Medulla oblongata (tissue), 1 donor: ENCODE measurements at regions not wholly inside any gene's neighbourhood (a gene's known extent, or its start where the extent isn't known, plus 50 kb on each side); places are given as distances from the start of the nearest gene placed in this dataset.
A peak's percentile ranks its signal among the peaks of the same experiment; 100 is the strongest.
"Not testable (repeated sequence)": the region's sequence is repeated elsewhere in the genome, so short reads cannot be mapped to it uniquely, and the experiment has no call there.

Experiments used
- DNase-seq: peaks from one replicate; pipeline ENCODE4 v3.0.0-alpha.2; 2015; ENCODE audit errors: extremely low spot score

GRCh38 chr10:28186887-28187578 is 115.8 kb downstream of the MPP7 start:
- DNase-seq = no peak

DNA sequence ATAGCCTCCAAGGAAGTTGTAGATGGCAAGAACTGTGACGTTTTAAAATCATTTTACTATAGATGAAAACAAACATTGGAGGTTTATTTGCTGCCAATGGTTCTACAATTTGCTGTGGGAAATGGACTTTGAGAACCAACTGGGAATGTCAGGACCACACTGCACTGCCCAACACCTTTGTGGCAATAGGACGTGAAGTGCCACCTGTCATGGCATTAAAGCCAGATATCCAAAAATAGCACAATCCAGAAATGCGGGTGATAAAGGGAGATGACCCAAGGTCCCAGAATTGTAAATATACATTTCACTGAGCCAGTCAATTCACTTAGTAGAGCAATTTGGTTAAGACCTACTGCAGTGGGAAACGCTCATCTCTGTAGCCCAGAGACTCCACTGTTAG is 116.4 kb downstream of the MPP7 start:
- DNase-seq = no peak

DNA sequence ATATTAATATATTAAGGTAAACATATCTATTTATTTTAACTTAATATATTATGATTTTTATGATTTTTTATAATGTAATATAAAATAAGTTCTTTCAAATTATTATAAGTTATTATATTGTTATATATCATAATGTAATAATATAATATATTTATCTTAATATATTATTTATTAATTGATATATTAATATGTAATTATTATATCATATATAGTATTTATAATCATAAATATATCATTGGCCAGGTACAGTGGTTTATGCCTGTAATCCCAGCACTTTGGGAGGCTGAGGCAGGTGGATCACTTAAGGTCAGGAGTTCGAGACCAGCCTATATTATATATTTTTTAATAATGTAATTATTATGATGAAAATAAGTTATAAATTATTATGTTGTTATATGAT is 118.1 kb downstream of the MPP7 start:
- no peak for DNase-seq

- DNase-seq = no peak
Measured at GRCh38 chr10:28181478-28182096, 121.3 kb downstream of the MPP7 start.

- DNase-seq = no peak
Measured at GRCh38 chr10:28180654-28181053, 122.2 kb downstream of the MPP7 start.

- DNase-seq = no peak
Measured at GRCh38 chr10:28179743-28180099, 123.1 kb downstream of the MPP7 start.

DNA sequence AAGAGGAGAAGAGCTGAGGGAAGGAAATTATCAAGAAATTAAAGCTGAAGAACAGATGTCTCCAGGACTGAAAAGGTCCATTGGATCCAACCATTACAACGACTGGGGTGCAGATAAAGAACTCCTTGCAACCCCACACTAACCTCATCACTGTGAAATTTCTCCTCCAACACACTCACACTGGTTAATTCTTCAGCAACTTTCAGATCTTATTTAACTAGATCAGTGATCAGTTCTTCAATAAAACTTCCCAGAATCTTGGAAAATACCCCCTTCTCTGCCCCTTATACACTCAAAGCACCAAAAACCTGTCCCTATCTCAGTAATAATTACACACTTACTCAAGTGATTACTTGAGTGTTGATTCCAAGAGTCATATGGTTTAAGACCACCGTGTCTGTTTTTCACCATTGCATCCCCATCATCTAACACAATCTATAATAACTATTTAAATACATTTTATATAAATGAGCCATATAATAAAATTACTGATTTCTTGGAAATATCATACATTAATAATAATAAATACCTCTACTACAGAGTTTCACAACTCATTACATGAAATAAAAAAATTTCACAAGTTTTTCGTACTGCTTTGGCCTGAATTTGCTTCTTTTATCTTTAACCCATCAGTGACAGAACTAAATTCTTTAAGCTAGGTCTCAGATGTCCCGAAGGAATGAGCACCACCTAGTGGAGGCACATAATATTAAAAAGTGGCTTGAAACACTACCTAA is 123.7 kb downstream of the MPP7 start:
- peak; percentile 72 for DNase-seq

GRCh38 chr10:28177944-28178637 is 124.8 kb downstream of the MPP7 start:
- peak; percentile 6 for DNase-seq

GRCh38 chr10:28176498-28176897 is 126.4 kb downstream of the MPP7 start:
- DNase-seq = not testable (repeated sequence)

- DNase-seq = no peak
Measured at GRCh38 chr10:28172223-28172610, 130.6 kb downstream of the MPP7 start.

GRCh38 chr10:28171468-28172222 is 131.2 kb downstream of the MPP7 start:
- DNase-seq = no peak

GRCh38 chr10:28169525-28169924 is 133.3 kb downstream of the MPP7 start:
- DNase-seq = no peak

DNA sequence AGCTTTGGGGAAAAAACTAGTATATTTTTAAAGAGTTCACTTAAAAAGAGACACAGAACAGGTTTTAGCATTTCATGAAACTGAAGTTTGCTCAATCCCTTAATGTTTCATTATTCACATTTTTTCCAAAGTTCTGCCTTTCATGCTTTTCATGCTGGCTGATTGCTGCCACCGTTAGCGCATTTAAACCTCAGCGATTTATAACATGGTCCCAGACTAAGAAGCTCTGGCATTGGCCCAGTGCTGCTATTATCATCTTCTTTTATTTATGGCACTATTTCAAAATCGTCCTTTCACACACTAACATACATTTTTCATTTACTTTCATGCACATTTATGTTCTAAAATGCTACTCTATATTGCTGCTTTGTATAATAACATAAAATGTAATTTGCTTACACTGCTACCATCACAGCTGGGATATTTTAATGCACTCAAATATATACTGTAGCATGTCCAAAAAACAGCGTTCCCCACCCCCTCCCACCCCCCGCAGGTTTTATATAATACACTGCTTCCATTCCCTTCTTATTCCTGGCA is 141.9 kb downstream of the MPP7 start:
- DNase-seq = no peak

DNA sequence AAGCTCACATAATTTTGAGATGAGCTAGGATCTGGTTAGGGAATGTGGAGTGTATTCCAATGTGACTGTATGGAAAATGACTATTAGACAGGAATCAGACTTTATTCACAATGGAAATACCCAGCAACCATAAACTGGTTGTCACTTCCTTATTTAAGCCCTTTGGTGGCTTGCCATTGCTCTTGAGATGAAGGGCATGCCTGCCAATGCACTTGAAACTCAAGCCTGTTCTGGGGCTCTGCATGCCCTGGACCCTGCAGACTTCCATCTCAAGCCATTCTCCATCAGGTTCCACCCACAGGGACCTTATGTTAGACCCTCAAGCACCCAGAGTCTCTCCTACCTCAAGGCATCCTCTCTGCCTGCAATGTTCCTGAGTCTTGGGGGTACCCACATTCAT is 145.5 kb downstream of the MPP7 start:
- no peak for DNase-seq

- no peak for DNase-seq
Measured at GRCh38 chr10:28155726-28156125, 147.1 kb downstream of the MPP7 start.

GRCh38 chr10:28151636-28152035 is 151.2 kb downstream of the MPP7 start:
- no peak for DNase-seq

- no peak for DNase-seq
Measured at GRCh38 chr10:28149746-28150145, 150.9 kb upstream of the ODAD2 start.

GRCh38 chr10:28147706-28148105 is 148.8 kb upstream of the ODAD2 start:
- DNase-seq = no peak

DNA sequence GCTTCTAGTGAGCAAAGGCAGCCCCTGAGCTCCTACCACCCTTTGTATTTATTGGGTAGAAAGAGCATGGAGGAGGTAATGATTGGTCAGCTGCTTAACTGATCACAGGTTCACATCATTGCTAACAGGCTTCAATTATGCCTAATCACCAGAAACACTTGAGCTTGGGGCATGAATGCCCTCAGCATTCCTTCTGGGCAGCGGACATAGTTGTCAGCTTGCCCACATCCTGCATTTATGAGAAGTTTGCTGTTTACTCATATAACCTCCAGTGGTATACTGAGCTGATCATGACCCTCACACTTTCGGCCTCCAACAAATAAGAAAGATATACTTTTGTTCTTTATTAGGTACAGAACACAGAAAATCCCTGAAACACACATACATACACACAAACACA is 140.3 kb upstream of the ODAD2 start:
- no peak for DNase-seq

- no peak for DNase-seq
Measured at GRCh38 chr10:28137907-28138880, 139.3 kb upstream of the ODAD2 start.
